Choroid plexus epithelial cell (primary cell): ENCODE measurements at regions not wholly inside any gene's neighbourhood (a gene's known extent, or its start where the extent isn't known, plus 50 kb on each side); places are given as distances from the start of the nearest gene placed in this dataset.

Source experiments
- DNase-seq: peaks from one replicate; pipeline ENCODE4 v3.0.0-alpha.2; 2010; ENCODE audit warnings: low read depth
- H3K4me3 ChIP-seq: 2 replicates; pipeline ENCODE4 v1.5.1; 2011; ENCODE audit warnings: low read depth, mild to moderate bottlenecking, control low read depth, low read length, moderate library complexity
- CTCF ChIP-seq: conservative IDR thresholded peaks from 2 replicates; pipeline ENCODE4 v1.5.1; 2011; ENCODE audit warnings: low read depth, mild to moderate bottlenecking, control low read depth, inconsistent platforms, low read length, moderate library complexity

GRCh38 chr11:45053736-45054446, 92.5 kb upstream of the PRDM11 start:
- no peak for DNase-seq
- no peak for TF ChIP-seq CTCF
- no peak overlapping the region for H3K4me3 ChIP-seq

GRCh38 chr11:45054956-45055355, 91.5 kb upstream of the PRDM11 start:
- DNase-seq = no peak
- no peak overlapping the region for H3K4me3 ChIP-seq
- TF ChIP-seq CTCF = no peak

GRCh38 chr11:45056529-45056928, 89.9 kb upstream of the PRDM11 start:
- no peak overlapping the region for H3K4me3 ChIP-seq
- no peak for DNase-seq
- no peak for TF ChIP-seq CTCF

GRCh38 chr11:45057938-45058646, 88.3 kb upstream of the PRDM11 start:
- no peak overlapping the region for H3K4me3 ChIP-seq
- no peak for TF ChIP-seq CTCF
- no peak for DNase-seq

- TF ChIP-seq CTCF = no peak
- no peak for DNase-seq
- H3K4me3 ChIP-seq = no peak overlapping the region
These were observed 87.8 kb upstream of the PRDM11 start for GRCh38 chr11:45058647-45058950.

GRCh38 chr11:45060707-45061106, 85.7 kb upstream of the PRDM11 start:
- no peak for DNase-seq
- TF ChIP-seq CTCF = no peak
- no peak overlapping the region for H3K4me3 ChIP-seq

GRCh38 chr11:45061641-45062040, 84.8 kb upstream of the PRDM11 start:
- no peak overlapping the region for H3K4me3 ChIP-seq
- TF ChIP-seq CTCF = no peak
- no peak for DNase-seq
